Sigmoid colon (tissue), 4 donors: ENCODE measurements at regions not wholly inside any gene's neighbourhood (a gene's known extent, or its start where the extent isn't known, plus 50 kb on each side); places are given as distances from the start of the nearest gene placed in this dataset.

Source experiments
- EP300 ChIP-seq, 4 donors: sonication (generic); formaldehyde crosslinking; IDR thresholded peaks; one replicate each; pipeline ENCODE4 v1.6.1; 2017; ENCODE audit warnings: antibody characterized with exemption in 4 of 4
- POLR2A ChIP-seq, 2 donors: fragments of 450-650 bp; IDR thresholded peaks; one replicate each; pipeline ENCODE4 v1.6.1; 2016; ENCODE audit warnings: antibody characterized with exemption in 2 of 2, mild to moderate bottlenecking in 2 of 2, moderate library complexity in 2 of 2
- POLR2AphosphoS5 ChIP-seq, 4 donors: sonication (generic); formaldehyde crosslinking; IDR thresholded peaks; one replicate each; pipeline ENCODE4 v1.6.1; 2017; ENCODE audit warnings: antibody characterized with exemption in 4 of 4
- TF ChIP-seq, protein P1 (sequence below), 4 experiments: fragments of 450-650 bp in 3 of 4; fragments of 200-600 bp in 1 of 4; IDR thresholded peaks; one replicate each; pipeline ENCODE4 v1.5.1; 2016 to 2019; ENCODE audit warnings: antibody characterized with exemption in 4 of 4, mild to moderate bottlenecking in 3 of 4, moderate library complexity in 2 of 4

- TF ChIP-seq, protein P1, sequence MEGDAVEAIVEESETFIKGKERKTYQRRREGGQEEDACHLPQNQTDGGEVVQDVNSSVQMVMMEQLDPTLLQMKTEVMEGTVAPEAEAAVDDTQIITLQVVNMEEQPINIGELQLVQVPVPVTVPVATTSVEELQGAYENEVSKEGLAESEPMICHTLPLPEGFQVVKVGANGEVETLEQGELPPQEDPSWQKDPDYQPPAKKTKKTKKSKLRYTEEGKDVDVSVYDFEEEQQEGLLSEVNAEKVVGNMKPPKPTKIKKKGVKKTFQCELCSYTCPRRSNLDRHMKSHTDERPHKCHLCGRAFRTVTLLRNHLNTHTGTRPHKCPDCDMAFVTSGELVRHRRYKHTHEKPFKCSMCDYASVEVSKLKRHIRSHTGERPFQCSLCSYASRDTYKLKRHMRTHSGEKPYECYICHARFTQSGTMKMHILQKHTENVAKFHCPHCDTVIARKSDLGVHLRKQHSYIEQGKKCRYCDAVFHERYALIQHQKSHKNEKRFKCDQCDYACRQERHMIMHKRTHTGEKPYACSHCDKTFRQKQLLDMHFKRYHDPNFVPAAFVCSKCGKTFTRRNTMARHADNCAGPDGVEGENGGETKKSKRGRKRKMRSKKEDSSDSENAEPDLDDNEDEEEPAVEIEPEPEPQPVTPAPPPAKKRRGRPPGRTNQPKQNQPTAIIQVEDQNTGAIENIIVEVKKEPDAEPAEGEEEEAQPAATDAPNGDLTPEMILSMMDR (IDR thresholded peaks at IDR 0.05) = no peak
- no peak for TF ChIP-seq POLR2A (IDR thresholded peaks at IDR 0.05)
- TF ChIP-seq EP300 (IDR thresholded peaks at IDR 0.05) = no peak
- TF ChIP-seq POLR2AphosphoS5 (IDR thresholded peaks at IDR 0.05) = no peak
These were observed 138.3 kb upstream of the ETS2 start for GRCh38 chr21:38667291-38667870.
